MM.1S (cell line): ENCODE measurements at regions not wholly inside any gene's neighbourhood (a gene's known extent, or its start where the extent isn't known, plus 50 kb on each side); places are given as distances from the start of the nearest gene placed in this dataset.

ENCODE experiments used
- EZH2 ChIP-seq: fragments of 300-600 bp; sonication (generic); optimal IDR thresholded peaks from 2 replicates; pipeline ENCODE3; 2017; ENCODE audit warnings: low read depth, mild to moderate bottlenecking, antibody characterized with exemption, low read length, mixed read lengths
- TF ChIP-seq, protein P1 (sequence below): fragments of 300-600 bp; sonication (generic); IDR thresholded peaks from 2 replicates; pipeline ENCODE4 v1.5.1; 2016; ENCODE audit warnings: antibody characterized with exemption, low read length, mixed read lengths

- TF ChIP-seq, protein P1, sequence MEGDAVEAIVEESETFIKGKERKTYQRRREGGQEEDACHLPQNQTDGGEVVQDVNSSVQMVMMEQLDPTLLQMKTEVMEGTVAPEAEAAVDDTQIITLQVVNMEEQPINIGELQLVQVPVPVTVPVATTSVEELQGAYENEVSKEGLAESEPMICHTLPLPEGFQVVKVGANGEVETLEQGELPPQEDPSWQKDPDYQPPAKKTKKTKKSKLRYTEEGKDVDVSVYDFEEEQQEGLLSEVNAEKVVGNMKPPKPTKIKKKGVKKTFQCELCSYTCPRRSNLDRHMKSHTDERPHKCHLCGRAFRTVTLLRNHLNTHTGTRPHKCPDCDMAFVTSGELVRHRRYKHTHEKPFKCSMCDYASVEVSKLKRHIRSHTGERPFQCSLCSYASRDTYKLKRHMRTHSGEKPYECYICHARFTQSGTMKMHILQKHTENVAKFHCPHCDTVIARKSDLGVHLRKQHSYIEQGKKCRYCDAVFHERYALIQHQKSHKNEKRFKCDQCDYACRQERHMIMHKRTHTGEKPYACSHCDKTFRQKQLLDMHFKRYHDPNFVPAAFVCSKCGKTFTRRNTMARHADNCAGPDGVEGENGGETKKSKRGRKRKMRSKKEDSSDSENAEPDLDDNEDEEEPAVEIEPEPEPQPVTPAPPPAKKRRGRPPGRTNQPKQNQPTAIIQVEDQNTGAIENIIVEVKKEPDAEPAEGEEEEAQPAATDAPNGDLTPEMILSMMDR = no peak
- TF ChIP-seq EZH2 = no peak
Observed at GRCh38 chr9:24460781-24461180, 84.9 kb downstream of the IZUMO3 start.
